ENCODE measurements at regions not wholly inside any gene's neighbourhood (a gene's known extent, or its start where the extent isn't known, plus 50 kb on each side); places are given as distances from the start of the nearest gene placed in this dataset.
"Not testable (repeated sequence)": the region's sequence is repeated elsewhere in the genome, so short reads cannot be mapped to it uniquely, and the experiment has no call there.

- not testable (repeated sequence) for H3K27ac ChIP-seq
These were observed 56.1 kb downstream of the ZNF22 start for GRCh38 chr10:45056806-45057205.

- no peak overlapping the region for H3K27ac ChIP-seq
- TF ChIP-seq ZFX (IDR thresholded peaks at IDR 0.05) (no peak), CTCF (conservative IDR thresholded peaks at IDR 0.05) (no peak)
These were observed 57.9 kb downstream of the ZNF22 start for GRCh38 chr10:45058580-45058979.

GRCh38 chr10:45058992-45059561 lies 58.4 kb downstream of the ZNF22 start:
- TF ChIP-seq CTCF (conservative IDR thresholded peaks at IDR 0.05): no peak
- TF ChIP-seq ZFX (IDR thresholded peaks at IDR 0.05): no peak
- no peak overlapping the region for H3K27ac ChIP-seq

GRCh38 chr10:45059632-45060031 lies 58.9 kb downstream of the ZNF22 start:
- H3K27ac ChIP-seq: no peak overlapping the region
- TF ChIP-seq CTCF (conservative IDR thresholded peaks at IDR 0.05) (no peak), ZFX (IDR thresholded peaks at IDR 0.05) (no peak)

GRCh38 chr10:45061982-45062381 lies 61.3 kb downstream of the ZNF22 start:
- no peak for TF ChIP-seq ZFX (IDR thresholded peaks at IDR 0.05)
- no peak for TF ChIP-seq CTCF (conservative IDR thresholded peaks at IDR 0.05)
- H3K27ac ChIP-seq: no peak overlapping the region

GRCh38 chr10:45063591-45064231 lies 63.0 kb downstream of the ZNF22 start:
- TF ChIP-seq CTCF (conservative IDR thresholded peaks at IDR 0.05): no peak
- no peak for TF ChIP-seq ZFX (IDR thresholded peaks at IDR 0.05)
- peak overlapping the region; percentile 58 for H3K27ac ChIP-seq

GRCh38 chr10:45064998-45065397 lies 64.3 kb downstream of the ZNF22 start:
- H3K27ac ChIP-seq: no peak overlapping the region; the same call in 1 of the 2 replicates
- TF ChIP-seq CTCF (conservative IDR thresholded peaks at IDR 0.05): no peak
- no peak for TF ChIP-seq ZFX (IDR thresholded peaks at IDR 0.05)

Data from C4-2B (cell line).